Activated CD4-positive, alpha-beta memory T cell treated with anti-CD3 and anti-CD28 coated beads, Interleukin-2, amount 10 ng/mL, durations not matched to agents 7 days and 5 days (primary cell): ENCODE measurements at regions not wholly inside any gene's neighbourhood (a gene's known extent, or its start where the extent isn't known, plus 50 kb on each side); places are given as distances from the start of the nearest gene placed in this dataset.
"Not testable (repeated sequence)": the region's sequence is repeated elsewhere in the genome, so short reads cannot be mapped to it uniquely, and the experiment has no call there.

Experiments
- CTCF ChIA-PET: fragments of 350-600 bp; sonication (Branson Sonifier 250); formaldehyde crosslinking; loops from one replicate; lab custom pipeline; 2021; ENCODE audit warnings: antibody characterized with exemption, inconsistent platforms; lab: Charles Lee
- POLR2A ChIA-PET: fragments of 350-600 bp; sonication (Branson Sonifier 250); formaldehyde crosslinking; loops from one replicate; lab custom pipeline; 2021; ENCODE audit warnings: antibody characterized with exemption; lab: Charles Lee
- DNase-seq: peaks from one replicate; pipeline ENCODE4 v3.0.0-alpha.2; 2020
- H3K27ac Mint-ChIP-seq: one replicate; pipeline ENCODE4 v1.8.0; 2021; ENCODE audit warnings: mild to moderate bottlenecking, mixed read lengths
- H3K27me3 Mint-ChIP-seq: one replicate; pipeline ENCODE4 v1.8.0; 2021; ENCODE audit warnings: mixed read lengths
- H3K36me3 Mint-ChIP-seq: one replicate; pipeline ENCODE4 v1.8.0; 2021; ENCODE audit warnings: low read depth, mixed read lengths
- H3K4me1 Mint-ChIP-seq: one replicate; pipeline ENCODE4 v1.8.0; 2021; ENCODE audit warnings: mixed read lengths
- H3K4me3 Mint-ChIP-seq: one replicate; pipeline ENCODE4 v1.8.0; 2021; ENCODE audit warnings: mild to moderate bottlenecking, mixed read lengths
- H3K9me3 Mint-ChIP-seq: one replicate; pipeline ENCODE4 v1.8.0; 2021; ENCODE audit warnings: mixed read lengths

DNA sequence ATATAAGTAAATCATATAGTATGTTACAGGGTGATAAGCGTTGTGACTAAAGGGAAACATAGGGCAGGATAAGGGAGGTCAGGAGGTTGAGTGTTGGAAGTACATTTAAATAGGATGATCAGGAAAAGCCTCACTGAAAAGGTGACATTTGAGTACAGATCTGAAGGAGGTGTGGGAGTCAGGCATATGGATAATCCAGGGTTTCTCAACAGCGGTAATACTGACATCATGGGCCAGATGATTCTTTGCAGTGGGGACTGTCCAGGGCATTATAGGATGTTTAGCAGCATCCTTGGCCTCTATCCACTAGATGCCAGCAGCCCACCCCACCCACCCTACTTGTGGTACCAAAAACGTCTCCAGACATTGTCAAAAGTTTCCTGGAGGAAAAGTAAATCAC is 292.6 kb upstream of the PREP start:
- POLR2A ChIA-PET, result no interaction called here
- H3K9me3 Mint-ChIP-seq, result peaks cover 9% of the 10 kb centered on the region
- H3K4me3 Mint-ChIP-seq, result no peak overlapping the region
- no peaks in the 10 kb centered on the region for H3K4me1 Mint-ChIP-seq
- no peak overlapping the region for H3K27ac Mint-ChIP-seq
- CTCF ChIA-PET, result no interaction called here
- peaks cover 15% of the 10 kb centered on the region for H3K36me3 Mint-ChIP-seq
- H3K27me3 Mint-ChIP-seq, result peaks cover 1% of the 10 kb centered on the region
- DNase-seq, result no peak

GRCh38 chr6:105692613-105693215 is 289.8 kb upstream of the PREP start:
- Mint-ChIP-seq H3K36me3 (peaks cover 24% of the 10 kb centered on the region), H3K9me3 (peaks cover 17% of the 10 kb centered on the region), H3K27ac (no peak overlapping the region), H3K4me1 (no peaks in the 10 kb centered on the region), H3K27me3 (no peaks in the 10 kb centered on the region), H3K4me3 (no peak overlapping the region)
- CTCF ChIA-PET, result no interaction called here
- no peak for DNase-seq
- POLR2A ChIA-PET, result no interaction called here

DNA sequence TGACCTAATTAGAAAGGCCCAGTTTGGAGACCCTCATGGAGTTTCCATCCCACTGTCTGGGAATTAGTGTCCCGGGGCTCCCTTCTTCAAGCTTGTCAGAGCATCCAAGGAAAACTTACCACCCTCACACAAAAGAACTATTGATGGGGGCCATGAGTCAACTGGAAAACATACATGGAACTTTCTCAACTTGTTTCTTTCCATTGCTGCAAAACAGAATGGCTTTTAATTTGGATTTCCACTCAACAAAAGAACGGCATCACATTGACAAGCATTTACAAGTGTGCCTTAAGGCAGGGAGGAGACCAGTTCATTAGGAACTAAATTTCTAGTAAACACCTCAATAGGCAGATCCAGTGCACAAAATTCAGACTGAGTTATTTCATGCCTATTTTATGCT is 289.1 kb upstream of the PREP start:
- no peaks in the 10 kb centered on the region for H3K4me1 Mint-ChIP-seq
- POLR2A ChIA-PET, result no interaction called here
- CTCF ChIA-PET, result no interaction called here

DNA sequence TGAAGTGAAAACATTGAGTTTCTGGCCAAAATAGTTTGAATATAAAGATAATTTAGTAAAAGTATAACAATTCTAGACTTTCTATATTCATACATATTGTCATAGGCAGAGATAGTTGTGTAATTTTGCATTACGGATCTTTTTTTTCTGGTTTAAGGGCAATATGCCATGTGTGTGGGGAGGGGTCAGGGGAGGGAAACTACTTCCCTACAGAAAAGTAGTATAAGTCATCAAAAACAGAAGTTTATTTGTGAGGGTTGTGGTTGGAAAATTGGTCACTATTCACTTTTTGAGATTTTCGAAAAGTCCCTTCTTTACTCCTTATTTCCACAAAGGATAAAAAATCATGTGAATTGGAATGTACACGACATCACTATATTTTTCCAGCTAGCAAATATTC is 288.2 kb upstream of the PREP start:
- CTCF ChIA-PET, result no interaction called here
- DNase-seq, result no peak
- Mint-ChIP-seq H3K4me3 (no peak overlapping the region), H3K9me3 (peaks cover 30% of the 10 kb centered on the region), H3K4me1 (no peaks in the 10 kb centered on the region), H3K36me3 (peaks cover 33% of the 10 kb centered on the region), H3K27ac (no peak overlapping the region), H3K27me3 (no peaks in the 10 kb centered on the region)
- POLR2A ChIA-PET, result no interaction called here

More for the DNA sequence above, 289.1 kb upstream of the PREP start:
- DNase-seq, result no peak
- H3K4me3 Mint-ChIP-seq, result no peak overlapping the region
- peaks cover 30% of the 10 kb centered on the region for H3K36me3 Mint-ChIP-seq
- H3K27ac Mint-ChIP-seq, result no peak overlapping the region
- H3K9me3 Mint-ChIP-seq, result peaks cover 23% of the 10 kb centered on the region
- H3K27me3 Mint-ChIP-seq, result no peaks in the 10 kb centered on the region

DNA sequence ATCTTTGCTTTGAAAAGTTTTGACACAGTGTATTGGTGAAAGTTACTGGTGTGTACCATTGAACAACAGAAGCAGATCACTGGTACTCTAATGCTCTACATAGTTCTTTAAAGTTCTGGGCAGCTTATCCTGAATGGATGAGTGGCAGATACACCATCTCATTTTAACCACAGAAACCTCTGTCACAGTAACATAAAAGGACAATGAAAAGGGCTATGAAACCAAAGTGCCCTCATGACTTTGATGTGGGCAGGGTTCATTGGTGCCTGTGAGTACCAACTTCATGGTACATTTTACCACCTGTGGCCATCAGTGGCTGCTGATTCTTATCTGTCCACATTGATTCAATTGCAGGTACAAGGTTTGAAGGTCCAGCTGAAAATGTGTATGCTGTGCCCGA is 285.7 kb upstream of the PREP start:
- no peaks in the 10 kb centered on the region for H3K27me3 Mint-ChIP-seq
- ChIA-PET CTCF (interaction anchor here (0.6 kb wide), 1 partner anchor 878 kb away, joined by 4 read pairs; no protein-coding TSS in a partner anchor), POLR2A (no interaction called here)
- H3K36me3 Mint-ChIP-seq, result peaks cover 40% of the 10 kb centered on the region
- H3K9me3 Mint-ChIP-seq, result peaks cover 42% of the 10 kb centered on the region
- no peak overlapping the region for H3K27ac Mint-ChIP-seq
- no peak for DNase-seq
- H3K4me3 Mint-ChIP-seq, result no peak overlapping the region
- H3K4me1 Mint-ChIP-seq, result no peaks in the 10 kb centered on the region

DNA sequence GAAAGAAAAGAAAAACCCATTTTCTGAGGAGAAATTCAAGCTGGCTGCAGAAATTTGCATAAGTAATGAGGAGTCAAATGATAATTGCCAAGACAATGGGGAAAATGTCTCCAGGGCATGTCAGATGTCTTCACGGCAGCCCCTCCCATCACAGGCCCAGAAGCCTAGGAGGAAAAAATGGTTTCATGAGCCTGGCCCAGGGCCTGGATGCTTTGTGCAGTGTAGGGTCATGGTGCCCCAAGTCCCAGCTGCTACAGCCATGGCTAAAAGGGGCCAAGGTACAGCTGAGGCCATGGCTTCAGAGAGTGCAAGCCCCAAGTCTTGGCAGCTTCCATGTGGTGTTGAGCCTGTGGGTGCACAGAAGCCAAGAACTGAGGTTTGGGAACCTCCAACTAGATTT is 283.9 kb upstream of the PREP start:
- H3K4me1 Mint-ChIP-seq, H3K27me3 Mint-ChIP-seq, CTCF ChIA-PET, H3K4me3 Mint-ChIP-seq, POLR2A ChIA-PET, H3K27ac Mint-ChIP-seq, DNase-seq: not testable (repeated sequence)
- Mint-ChIP-seq H3K36me3 (peaks cover 44% of the 10 kb centered on the region), H3K9me3 (peaks cover 45% of the 10 kb centered on the region)

DNA sequence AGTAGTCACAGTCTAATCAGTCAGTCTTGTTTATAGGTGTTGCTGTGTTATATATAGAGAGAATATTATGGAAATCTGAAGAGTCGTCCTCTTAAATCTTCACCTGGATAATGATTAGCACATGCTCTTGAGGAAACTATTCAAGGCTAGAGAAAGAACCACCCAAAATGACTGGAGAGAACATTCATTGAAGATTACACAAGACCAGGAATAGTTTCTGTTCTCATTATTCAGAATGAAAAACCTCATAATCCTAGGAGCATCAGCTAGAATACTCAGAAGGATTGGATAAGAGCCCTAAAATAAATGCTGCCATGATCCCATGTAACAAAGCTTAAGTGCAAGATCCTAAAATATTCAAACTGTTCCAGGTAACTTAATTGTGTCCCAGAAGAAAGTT is 278.2 kb upstream of the PREP start:
- CTCF ChIA-PET, result interaction anchor here (1.3 kb wide), 1 partner anchor 542 kb away, joined by 3 read pairs; no protein-coding TSS in a partner anchor
- POLR2A ChIA-PET, result no interaction called here
- no peaks in the 10 kb centered on the region for H3K27me3 Mint-ChIP-seq
- no peak overlapping the region for H3K4me3 Mint-ChIP-seq
- no peak for DNase-seq
- H3K27ac Mint-ChIP-seq, result no peak overlapping the region
- peaks cover 27% of the 10 kb centered on the region for H3K36me3 Mint-ChIP-seq
- peaks cover 26% of the 10 kb centered on the region for H3K9me3 Mint-ChIP-seq
- peaks cover 12% of the 10 kb centered on the region for H3K4me1 Mint-ChIP-seq

- Mint-ChIP-seq H3K36me3 (peaks cover 23% of the 10 kb centered on the region), H3K4me3 (no peak overlapping the region), H3K27me3 (no peaks in the 10 kb centered on the region), H3K4me1 (peaks cover 12% of the 10 kb centered on the region), H3K27ac (no peak overlapping the region), H3K9me3 (peaks cover 22% of the 10 kb centered on the region)
- CTCF ChIA-PET, result no interaction called here
- POLR2A ChIA-PET, result no interaction called here
- no peak for DNase-seq
Measured at GRCh38 chr6:105680131-105680530, 277.2 kb upstream of the PREP start.

- DNase-seq, result no peak
- Mint-ChIP-seq H3K36me3 (peaks cover 20% of the 10 kb centered on the region), H3K27me3 (no peaks in the 10 kb centered on the region), H3K4me3 (no peak overlapping the region), H3K4me1 (peaks cover 12% of the 10 kb centered on the region), H3K9me3 (peaks cover 25% of the 10 kb centered on the region), H3K27ac (no peak overlapping the region)
- POLR2A ChIA-PET, result no interaction called here
- CTCF ChIA-PET, result no interaction called here
Measured at GRCh38 chr6:105678516-105678915, 275.6 kb upstream of the PREP start.

DNA sequence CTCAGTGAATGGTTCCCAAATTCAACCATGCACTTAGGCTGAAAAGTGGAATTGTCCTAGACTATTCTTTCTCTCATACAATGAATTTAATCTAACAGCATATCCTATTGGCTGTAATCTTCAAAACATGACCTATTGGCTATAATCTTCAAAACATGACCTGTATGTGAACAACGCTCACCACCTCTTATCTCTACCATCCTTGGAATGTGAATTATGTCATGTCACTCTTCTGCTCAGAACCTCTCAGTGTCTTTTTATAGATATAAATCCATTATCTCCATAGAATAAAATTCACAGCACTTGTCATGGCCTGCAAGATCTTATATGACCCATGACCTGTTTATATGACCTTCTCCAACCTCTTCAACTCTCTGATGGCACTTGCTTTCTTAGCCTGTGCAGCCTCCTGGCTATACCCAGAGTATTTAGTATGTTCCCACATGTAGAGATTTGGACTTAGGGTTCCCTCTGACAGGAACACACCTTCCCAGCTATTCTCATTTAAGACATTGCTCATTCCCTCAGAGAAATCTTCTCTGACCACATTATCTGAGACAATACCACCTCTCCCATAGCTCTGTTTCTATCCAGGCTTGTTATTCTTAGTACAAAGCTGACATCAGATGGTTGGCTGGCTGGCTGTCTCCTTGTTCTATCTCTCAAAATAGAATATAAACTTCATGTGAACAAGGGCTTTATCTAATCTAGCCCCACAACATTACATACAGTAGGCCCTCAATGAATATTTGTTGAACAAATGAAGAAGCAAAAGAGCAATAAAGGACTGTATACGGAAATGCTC is 275.0 kb upstream of the PREP start:
- H3K27me3 Mint-ChIP-seq, result no peaks in the 10 kb centered on the region
- H3K4me3 Mint-ChIP-seq, result no peak overlapping the region
- CTCF ChIA-PET, result no interaction called here
- H3K9me3 Mint-ChIP-seq, result peaks cover 27% of the 10 kb centered on the region
- POLR2A ChIA-PET, result no interaction called here
- no peak overlapping the region for H3K27ac Mint-ChIP-seq
- H3K36me3 Mint-ChIP-seq, result peaks cover 22% of the 10 kb centered on the region
- H3K4me1 Mint-ChIP-seq, result peaks cover 12% of the 10 kb centered on the region
- DNase-seq, result no peak

- no peak overlapping the region for H3K4me3 Mint-ChIP-seq
Measured at GRCh38 chr6:105676857-105677256, 274.0 kb upstream of the PREP start.

DNA sequence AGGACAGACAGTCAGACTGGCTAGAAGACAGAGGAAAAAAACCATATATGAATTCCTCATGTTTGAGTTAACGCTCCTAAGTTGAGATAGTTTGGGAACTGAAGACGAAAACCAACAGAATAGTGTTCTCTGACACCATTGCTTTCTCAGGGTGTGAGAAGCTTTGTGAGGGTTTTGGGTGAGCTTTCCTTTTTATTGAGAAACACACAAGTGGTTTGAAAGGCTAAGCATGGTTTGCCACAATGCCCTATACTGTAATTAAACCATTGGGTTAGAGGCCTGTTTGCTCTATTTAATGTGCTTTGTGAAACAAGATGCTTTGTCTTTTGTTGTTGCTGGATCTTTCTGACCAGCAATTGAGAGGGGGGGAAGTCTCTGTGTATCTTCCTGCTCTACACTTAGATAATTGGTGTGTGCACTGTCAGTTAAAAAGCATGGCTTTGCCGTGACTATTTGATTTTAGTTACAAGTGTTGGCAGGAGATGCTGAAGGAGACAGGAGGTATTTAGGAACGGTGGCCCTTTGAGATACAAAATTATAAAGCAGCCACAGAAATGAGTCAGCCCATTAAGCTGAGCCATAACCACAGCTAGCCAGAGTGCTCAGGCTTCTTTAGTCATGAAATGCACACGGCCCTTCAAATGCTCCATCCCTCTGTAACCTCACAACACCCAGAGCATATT is 273.0 kb upstream of the PREP start:
- Mint-ChIP-seq H3K36me3 (peaks cover 25% of the 10 kb centered on the region), H3K4me3 (no peak overlapping the region), H3K27me3 (peaks cover 3% of the 10 kb centered on the region), H3K4me1 (peaks cover 10% of the 10 kb centered on the region), H3K9me3 (peaks cover 28% of the 10 kb centered on the region), H3K27ac (no peak overlapping the region)
- ChIA-PET CTCF (interaction anchor here (1.2 kb wide), 1 partner anchor 363 kb away, joined by 5 read pairs; no protein-coding TSS in a partner anchor), POLR2A (interaction anchor here (1.1 to 1.3 kb wide), 2 partner anchors 30 kb away, joined by 3 read pairs; no protein-coding TSS in a partner anchor)
- DNase-seq, result no peak

More at GRCh38 chr6:105676857-105677256, 274.0 kb upstream of the PREP start:
- no peak for DNase-seq
- POLR2A ChIA-PET, result interaction anchor here (1.3 kb wide), 1 partner anchor 31 kb away, joined by 3 read pairs; no protein-coding TSS in a partner anchor
- H3K9me3 Mint-ChIP-seq, result peaks cover 33% of the 10 kb centered on the region
- H3K36me3 Mint-ChIP-seq, result peaks cover 28% of the 10 kb centered on the region
- H3K27ac Mint-ChIP-seq, result no peak overlapping the region
- CTCF ChIA-PET, result no interaction called here
- H3K4me1 Mint-ChIP-seq, result peaks cover 15% of the 10 kb centered on the region
- H3K27me3 Mint-ChIP-seq, result no peaks in the 10 kb centered on the region

DNA sequence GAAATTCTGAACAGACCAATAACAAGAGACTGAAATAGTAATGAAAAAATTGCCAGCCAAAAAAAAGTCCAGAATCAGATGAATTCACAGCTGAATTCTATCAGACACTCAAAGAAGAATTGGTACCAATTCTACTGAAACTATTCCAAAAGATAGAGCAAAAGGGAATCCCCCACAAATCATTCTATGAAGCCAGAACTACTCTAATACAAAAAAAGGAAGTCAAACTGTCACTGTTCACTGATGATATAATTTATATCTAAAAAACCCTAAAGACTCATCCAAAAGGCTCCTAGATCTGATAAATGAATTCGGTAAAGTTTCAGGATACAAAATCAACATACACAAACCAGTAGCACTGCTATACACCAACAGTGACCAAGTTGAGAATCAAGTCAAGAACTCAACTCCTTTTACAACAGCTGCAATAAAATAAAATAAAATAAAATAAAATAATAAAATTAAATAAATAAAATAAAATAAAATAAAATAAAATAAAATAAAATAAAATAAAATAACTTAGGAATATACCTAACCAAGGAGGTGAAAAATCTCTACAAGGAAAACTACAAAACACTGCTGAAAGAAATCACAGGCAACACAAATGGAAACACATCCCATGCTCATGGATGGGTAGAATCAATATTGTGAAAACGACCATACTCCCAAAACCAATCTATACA is 270.1 kb upstream of the PREP start:
- Mint-ChIP-seq H3K9me3 (peaks cover 32% of the 10 kb centered on the region), H3K36me3 (peaks cover 26% of the 10 kb centered on the region)
- POLR2A ChIA-PET, H3K4me1 Mint-ChIP-seq, CTCF ChIA-PET, H3K27me3 Mint-ChIP-seq, DNase-seq, H3K27ac Mint-ChIP-seq, H3K4me3 Mint-ChIP-seq: not testable (repeated sequence)
